ENCODE measurements at regions not wholly inside any gene's neighbourhood (a gene's known extent, or its start where the extent isn't known, plus 50 kb on each side); places are given as distances from the start of the nearest gene placed in this dataset.
"Not testable (repeated sequence)": the region's sequence is repeated elsewhere in the genome, so short reads cannot be mapped to it uniquely, and the experiment has no call there.

- DNase-seq (ENCODE audit: extremely low spot score) = no peak
- ChIA-PET POLR2A (interaction anchor here (1.0 kb wide), 1 partner anchor 34 kb away, joined by 5 read pairs; no protein-coding TSS in a partner anchor), CTCF (interaction anchor here (1.0 to 1.1 kb wide), 2 partner anchors 12 to 40 kb away, joined by 3 to 4 read pairs; no protein-coding TSS in a partner anchor)
- no peak for TF ChIP-seq CTCF (IDR thresholded peaks at IDR 0.05; ENCODE audit: control extremely low read depth, extremely low read depth, low read depth, missing control alignments)
Measured at GRCh38 chr15:92848464-92848851, 51.7 kb upstream of the CHD2 start.

GRCh38 chr15:92848852-92849598, 51.1 kb upstream of the CHD2 start:
- TF ChIP-seq CTCF (IDR thresholded peaks at IDR 0.05; ENCODE audit: control extremely low read depth, extremely low read depth, low read depth, missing control alignments) = no peak
- CTCF ChIA-PET = interaction anchor here (1.0 to 1.6 kb wide), 2 partner anchors 35 to 40 kb away, joined by 3 to 4 read pairs; no protein-coding TSS in a partner anchor
- peak; percentile 62 for DNase-seq (ENCODE audit: extremely low spot score)
- POLR2A ChIA-PET = interaction anchor here (1.0 kb wide), 1 partner anchor 17 kb away, joined by 8 read pairs; no protein-coding TSS in a partner anchor

- CTCF ChIA-PET = interaction anchor here (0.9 to 1.6 kb wide), 2 partner anchors 17 to 36 kb away, joined by 3 to 4 read pairs; no protein-coding TSS in a partner anchor
- POLR2A ChIA-PET; DNase-seq (ENCODE audit: extremely low spot score): not testable (repeated sequence)
Measured at GRCh38 chr15:92850218-92850617, 49.9 kb upstream of the CHD2 start.

Measured in GM10248 (cell line).